ENCODE measurements at regions not wholly inside any gene's neighbourhood (a gene's known extent, or its start where the extent isn't known, plus 50 kb on each side); places are given as distances from the start of the nearest gene placed in this dataset.

DNA sequence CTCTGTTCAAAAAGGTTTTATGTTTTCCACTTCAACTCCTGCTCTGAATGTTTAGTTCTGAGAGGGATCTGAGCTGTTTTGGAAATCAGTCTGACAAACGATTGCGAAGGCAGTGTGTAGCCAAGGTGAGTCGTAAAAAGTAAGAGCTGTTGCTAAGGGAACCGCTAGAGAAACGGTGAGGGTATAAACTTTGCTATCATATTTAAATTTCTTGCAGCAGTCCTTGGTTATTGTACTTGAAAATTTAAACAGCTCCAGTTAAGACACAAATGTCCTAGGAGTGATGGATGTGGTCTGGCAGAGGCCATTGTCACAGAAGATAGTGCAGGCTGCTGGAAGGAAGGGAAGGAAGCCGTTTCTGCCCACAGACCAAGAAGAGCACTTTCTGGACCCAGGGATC, 64.9 kb upstream of the CITED2 start:
- no peak for DNase-seq

DNA sequence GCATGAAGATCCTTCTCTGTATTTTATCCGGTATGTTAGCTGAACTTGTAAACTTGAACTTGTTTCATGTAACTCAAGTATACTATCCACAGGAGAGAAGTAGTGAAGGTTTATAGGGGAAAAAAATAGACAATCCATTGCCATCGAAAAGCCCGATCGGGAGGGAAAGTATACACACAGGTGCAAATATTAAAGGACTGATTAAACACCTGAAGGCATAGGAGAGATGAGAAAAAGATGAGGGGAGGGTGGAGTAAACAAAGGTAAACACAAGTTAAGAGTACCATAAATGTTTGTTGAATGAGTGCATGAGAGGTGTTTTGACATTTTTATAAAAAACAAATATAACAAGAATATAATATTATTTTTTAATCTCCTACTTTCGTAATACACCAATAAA, 64.3 kb upstream of the CITED2 start:
- DNase-seq, result no peak
- H3K4me1 Mint-ChIP-seq (ENCODE audit: low read depth), result peaks cover 31% of the 10 kb centered on the region
- no peak overlapping the region for H3K27ac Mint-ChIP-seq
- no peaks in the 10 kb centered on the region; the same call in 1 of the 2 replicates for H3K27me3 Mint-ChIP-seq (ENCODE audit: insufficient read depth)
- no peaks in the 10 kb centered on the region for H3K9me3 Mint-ChIP-seq
- TF ChIP-seq CTCF (IDR thresholded peaks at IDR 0.05), result no peak
- H3K36me3 Mint-ChIP-seq (ENCODE audit: low read depth), result no peaks in the 10 kb centered on the region
- no peak overlapping the region for H3K4me3 Mint-ChIP-seq

More for the DNA sequence above, 64.9 kb upstream of the CITED2 start:
- Mint-ChIP-seq H3K27ac (no peak overlapping the region), H3K4me3 (no peak overlapping the region), H3K9me3 (no peaks in the 10 kb centered on the region), H3K27me3 (ENCODE audit: insufficient read depth) (no peaks in the 10 kb centered on the region), H3K36me3 (ENCODE audit: low read depth) (no peaks in the 10 kb centered on the region), H3K4me1 (ENCODE audit: low read depth) (peaks cover 32% of the 10 kb centered on the region)
- TF ChIP-seq CTCF (IDR thresholded peaks at IDR 0.05), result no peak

- H3K4me3 Mint-ChIP-seq, result no peak overlapping the region
- H3K4me1 Mint-ChIP-seq (ENCODE audit: low read depth), result peaks cover 21% of the 10 kb centered on the region
- H3K27me3 Mint-ChIP-seq (ENCODE audit: insufficient read depth), result no peaks in the 10 kb centered on the region; the same call in 1 of the 2 replicates
- H3K9me3 Mint-ChIP-seq, result no peaks in the 10 kb centered on the region
- DNase-seq, result no peak
- H3K27ac Mint-ChIP-seq, result peak overlapping the region; percentile 20; the same call in 1 of the 2 replicates
- no peak for TF ChIP-seq CTCF (IDR thresholded peaks at IDR 0.05)
- no peaks in the 10 kb centered on the region for H3K36me3 Mint-ChIP-seq (ENCODE audit: low read depth)
Observed at GRCh38 chr6:139436957-139437348, 62.5 kb upstream of the CITED2 start.

DNA sequence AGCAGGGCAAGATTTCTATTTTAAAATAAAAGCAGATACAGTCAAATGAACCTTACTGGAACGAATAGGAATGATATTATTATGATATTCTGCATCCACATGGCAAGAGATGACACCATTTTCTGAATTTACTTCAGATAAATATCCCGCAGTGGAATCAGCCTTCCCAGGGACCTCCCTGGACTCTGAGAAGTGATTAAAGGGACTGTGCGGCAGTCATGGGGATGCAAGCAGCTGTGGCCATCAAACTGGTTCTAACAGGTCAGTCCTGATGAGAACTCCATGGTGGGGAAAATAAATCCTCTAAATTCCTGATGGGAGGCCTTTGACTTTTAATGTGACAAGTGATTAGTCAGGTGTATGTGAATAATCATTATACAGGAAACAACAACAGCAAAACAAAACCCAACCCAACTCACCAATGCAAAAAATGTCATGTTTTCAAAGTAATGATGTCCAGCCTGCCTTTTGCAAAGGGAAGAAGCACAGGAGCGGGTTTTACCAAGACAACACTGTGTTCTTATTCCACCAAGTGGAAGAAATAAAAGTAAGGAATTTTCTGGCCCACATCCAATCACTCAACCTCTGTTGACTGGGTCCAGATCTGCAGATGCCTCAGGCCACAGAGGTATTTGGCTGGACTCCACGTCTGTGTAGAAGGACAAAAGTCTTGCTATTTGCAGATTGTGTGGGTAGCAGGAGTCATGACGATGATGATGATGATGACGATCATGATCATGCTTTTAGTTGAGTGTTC, 61.9 kb upstream of the CITED2 start:
- Mint-ChIP-seq H3K9me3 (no peaks in the 10 kb centered on the region), H3K36me3 (ENCODE audit: low read depth) (no peaks in the 10 kb centered on the region), H3K4me1 (ENCODE audit: low read depth) (peaks cover 21% of the 10 kb centered on the region), H3K4me3 (no peak overlapping the region), H3K27ac (peak overlapping the region; percentile 20; the same call in 1 of the 2 replicates), H3K27me3 (ENCODE audit: insufficient read depth) (no peaks in the 10 kb centered on the region; the same call in 1 of the 2 replicates)
- TF ChIP-seq CTCF (IDR thresholded peaks at IDR 0.05), result no peak
- peak; percentile 55 for DNase-seq

- Mint-ChIP-seq H3K4me1 (ENCODE audit: low read depth) (peaks cover 21% of the 10 kb centered on the region), H3K4me3 (no peak overlapping the region), H3K9me3 (no peaks in the 10 kb centered on the region), H3K27ac (peak overlapping the region; percentile 0; the same call in 1 of the 2 replicates), H3K27me3 (ENCODE audit: insufficient read depth) (no peaks in the 10 kb centered on the region; the same call in none of the 2 replicates), H3K36me3 (ENCODE audit: low read depth) (no peaks in the 10 kb centered on the region)
- peak; percentile 14 for DNase-seq
- TF ChIP-seq CTCF (IDR thresholded peaks at IDR 0.05), result no peak
Observed at GRCh38 chr6:139433631-139434419, 59.4 kb upstream of the CITED2 start.

Data from HFFc6 (cell line).